Mesendoderm (in vitro differentiated cells): ENCODE measurements at regions not wholly inside any gene's neighbourhood (a gene's known extent, or its start where the extent isn't known, plus 50 kb on each side); places are given as distances from the start of the nearest gene placed in this dataset.

Experiments
- DNase-seq: peaks from one replicate; pipeline ENCODE4 v3.0.0; 2013
- H2AK5ac ChIP-seq: 2 replicates; pipeline ENCODE4 v1.6.1; 2013; ENCODE audit warnings: low read length, inconsistent platforms
- H2BK120ac ChIP-seq: 2 replicates; pipeline ENCODE4 v1.6.1; 2013; ENCODE audit warnings: low read depth, mild to moderate bottlenecking, low read length, moderate library complexity, mixed read lengths
- H2BK15ac ChIP-seq: replicated peaks from 2 replicates; pipeline ENCODE4 v1.6.1; 2013; ENCODE audit warnings: low read depth, mild to moderate bottlenecking, moderate library complexity
- H2BK5ac ChIP-seq: 2 replicates; pipeline ENCODE4 v1.6.1; 2013; ENCODE audit warnings: low read length, inconsistent platforms
- H3K18ac ChIP-seq: 2 replicates; pipeline ENCODE4 v1.6.1; 2013; ENCODE audit warnings: mild to moderate bottlenecking, low read length, mixed read lengths
- H3K23ac ChIP-seq: one replicate; pipeline ENCODE4 v1.6.1; 2013; ENCODE audit warnings: low read length
- H3K27ac ChIP-seq: 2 replicates; pipeline ENCODE4 v1.5.1; 2013; ENCODE audit warnings: low read depth, mild to moderate bottlenecking, inconsistent platforms, low read length, moderate library complexity
- H3K27me3 ChIP-seq: 2 replicates; pipeline ENCODE4 v1.6.1; 2013; ENCODE audit warnings: low read length, control low read depth, mild to moderate bottlenecking, inconsistent platforms; ENCODE audit not compliant: insufficient read depth, poor library complexity
- H3K36me3 ChIP-seq: 2 replicates; pipeline ENCODE4 v1.6.1; 2013; ENCODE audit warnings: low read length, inconsistent platforms; ENCODE audit not compliant: control insufficient read depth, insufficient read depth
- H3K4ac ChIP-seq: one replicate; pipeline ENCODE4 v1.6.1; 2013; ENCODE audit warnings: low read depth, mild to moderate bottlenecking, low read length, moderate library complexity
- H3K4me1 ChIP-seq: 2 replicates; pipeline ENCODE4 v1.6.1; 2013; ENCODE audit warnings: low read depth, low read length, inconsistent platforms; ENCODE audit not compliant: control insufficient read depth
- H3K4me2 ChIP-seq: 2 replicates; pipeline ENCODE4 v1.6.1; 2013; ENCODE audit warnings: low read length
- H3K4me3 ChIP-seq: 2 replicates; pipeline ENCODE4 v1.5.1; 2013; ENCODE audit warnings: mild to moderate bottlenecking, low read length
- H3K56ac ChIP-seq: one replicate; pipeline ENCODE4 v1.6.1; 2013; ENCODE audit warnings: low read length
- H3K79me1 ChIP-seq: 2 replicates; pipeline ENCODE4 v1.6.1; 2013; ENCODE audit warnings: low read length, inconsistent platforms
- H3K79me2 ChIP-seq: 2 replicates; pipeline ENCODE4 v1.6.1; 2013; ENCODE audit warnings: mild to moderate bottlenecking, low read length; ENCODE audit not compliant: control insufficient read depth, insufficient read depth
- H3K9ac ChIP-seq: 2 replicates; pipeline ENCODE4 v1.6.1; 2013; ENCODE audit warnings: low read length, inconsistent platforms
- H4K5ac ChIP-seq: one replicate; pipeline ENCODE4 v1.6.1; 2013; ENCODE audit warnings: low read length
- H4K8ac ChIP-seq: one replicate; pipeline ENCODE4 v1.6.1; 2013; ENCODE audit warnings: low read depth, mild to moderate bottlenecking, control low read depth, low read length, moderate library complexity
- WGBS: extraction: QIAGEN DNeasy Blood & Tissue Kit; methylation state at CpG from one replicate; pipeline ENCODE4 v1.1.7; 2013; ENCODE audit warnings: low lambda C conversion rate, missing lambda C conversion rate; ENCODE audit not compliant: insufficient coverage; ENCODE audit errors: extremely low coverage; 5-methylcytosine and 5-hydroxymethylcytosine counted together

DNA sequence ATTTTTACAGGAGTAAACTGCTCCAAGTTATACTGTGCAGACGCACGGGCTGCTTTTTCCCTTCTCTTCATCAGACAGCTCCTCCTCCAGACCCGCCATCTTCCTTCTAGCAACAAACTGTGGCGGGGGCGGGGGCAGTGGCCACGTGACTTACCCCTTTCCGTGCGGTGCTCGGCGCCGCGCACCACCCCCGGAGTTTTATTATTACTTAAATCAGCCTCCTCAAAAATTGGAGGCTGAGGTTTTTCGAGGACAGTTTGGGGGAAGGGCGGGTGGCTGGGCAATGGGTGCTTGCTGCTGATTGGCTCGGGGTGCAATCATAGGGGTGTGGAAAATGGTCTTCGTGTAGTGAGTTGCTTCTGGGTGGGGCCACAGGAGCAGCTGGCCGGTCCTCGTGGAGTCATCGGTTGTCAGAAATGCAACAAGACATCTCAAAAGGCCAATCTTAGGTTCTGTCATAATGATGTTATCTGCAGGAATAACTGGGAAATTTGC lies 77.1 kb upstream of the MFGE8 start:
- H2BK5ac ChIP-seq, result no peak overlapping the region
- WGBS, result no CpG with 5 or more reads among the region's 20 CpGs
- H3K79me2 ChIP-seq, result no peaks in the 10 kb centered on the region

DNA sequence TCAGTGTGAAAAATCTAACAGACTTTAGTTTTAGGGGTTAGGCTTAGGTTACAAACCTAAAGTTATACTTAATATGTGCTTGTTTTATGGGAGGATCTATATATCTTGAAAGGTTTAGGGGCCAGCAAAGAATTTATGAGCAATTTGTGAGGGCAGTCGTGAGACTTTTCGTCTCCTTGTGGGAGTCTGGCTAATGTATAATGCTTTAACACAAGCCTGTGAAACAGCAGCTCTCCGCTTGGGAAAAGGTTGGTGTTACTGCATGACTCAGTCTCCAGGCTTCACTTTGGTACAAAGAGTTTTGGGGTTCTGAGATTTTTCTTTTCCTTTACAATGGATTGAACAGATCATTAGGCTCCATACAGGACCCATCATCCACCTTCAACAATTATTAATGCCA lies 79.0 kb upstream of the MFGE8 start:
- no peak overlapping the region for H3K4me2 ChIP-seq
- H3K56ac ChIP-seq, result no peak overlapping the region
- no peak overlapping the region for H4K8ac ChIP-seq
- no peak overlapping the region for H3K9ac ChIP-seq
- no peak overlapping the region for H3K23ac ChIP-seq
- peaks cover 12% of the 10 kb centered on the region for H3K4me1 ChIP-seq
- no peak overlapping the region for H3K27ac ChIP-seq
- H3K27me3 ChIP-seq, result no peaks in the 10 kb centered on the region
- no peak overlapping the region for H3K4ac ChIP-seq
- no peaks in the 10 kb centered on the region for H3K36me3 ChIP-seq
- no peak overlapping the region for H2BK15ac ChIP-seq
- peak overlapping the region; percentile 61 for H3K18ac ChIP-seq
- no peak overlapping the region for H2AK5ac ChIP-seq
- DNase-seq, result peak; percentile 19
- H2BK120ac ChIP-seq, result peak overlapping the region; percentile 36
- no peak overlapping the region for H4K5ac ChIP-seq
- H3K79me1 ChIP-seq, result no peaks in the 10 kb centered on the region
- no peak overlapping the region for H2BK5ac ChIP-seq
- H3K4me3 ChIP-seq, result no peak overlapping the region
- no peaks in the 10 kb centered on the region for H3K79me2 ChIP-seq
- WGBS, result no CpG with 5 or more reads among the region's 3 CpGs

More for the DNA sequence above, 77.1 kb upstream of the MFGE8 start:
- no peak for DNase-seq
- no peak overlapping the region for H4K8ac ChIP-seq
- no peak overlapping the region for H3K27ac ChIP-seq
- peaks cover 14% of the 10 kb centered on the region for H3K4me1 ChIP-seq
- H3K4me3 ChIP-seq, result no peak overlapping the region
- H2AK5ac ChIP-seq, result no peak overlapping the region
- H3K4ac ChIP-seq, result no peak overlapping the region
- no peak overlapping the region for H3K4me2 ChIP-seq
- no peak overlapping the region for H2BK15ac ChIP-seq
- H3K56ac ChIP-seq, result no peak overlapping the region
- no peak overlapping the region for H3K9ac ChIP-seq
- no peaks in the 10 kb centered on the region for H3K79me1 ChIP-seq
- H3K36me3 ChIP-seq, result no peaks in the 10 kb centered on the region
- H3K27me3 ChIP-seq, result no peaks in the 10 kb centered on the region
- no peak overlapping the region for H2BK120ac ChIP-seq
- H4K5ac ChIP-seq, result no peak overlapping the region
- H3K18ac ChIP-seq, result no peak overlapping the region
- no peak overlapping the region for H3K23ac ChIP-seq

DNA sequence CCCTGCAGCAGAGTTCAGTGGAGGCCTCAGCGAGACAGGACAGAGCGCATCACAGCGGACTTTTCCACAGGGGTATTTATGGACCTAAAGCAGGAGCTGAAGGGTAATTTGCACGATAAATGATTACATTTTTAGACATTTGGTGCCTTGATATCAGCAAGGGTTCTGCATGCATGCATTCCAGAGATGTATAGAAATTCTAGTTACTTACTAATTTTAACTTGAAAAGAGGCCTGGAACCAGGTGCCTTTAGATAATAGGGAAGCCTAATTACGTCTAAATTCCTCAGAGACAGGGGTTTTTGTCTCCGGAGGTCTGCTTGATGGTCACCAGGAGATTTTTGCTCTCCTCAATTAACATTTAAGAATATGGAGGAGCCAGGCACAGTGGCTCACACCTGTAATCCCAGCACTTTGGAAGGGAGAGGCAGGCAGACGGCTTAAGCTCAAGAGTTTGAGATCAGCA lies 79.8 kb upstream of the MFGE8 start:
- no peak overlapping the region for H3K9ac ChIP-seq
- H2BK120ac ChIP-seq, result peak overlapping the region; percentile 36
- H3K23ac ChIP-seq, result no peak overlapping the region
- H3K79me1 ChIP-seq, result no peaks in the 10 kb centered on the region
- no peaks in the 10 kb centered on the region for H3K79me2 ChIP-seq
- no peak overlapping the region for H3K56ac ChIP-seq
- H2BK15ac ChIP-seq, result no peak overlapping the region
- H3K27me3 ChIP-seq, result no peaks in the 10 kb centered on the region
- no peak overlapping the region for H3K4me2 ChIP-seq
- no peak overlapping the region for H3K4ac ChIP-seq
- WGBS, result no CpG with 5 or more reads among the region's 7 CpGs
- no peak overlapping the region for H4K8ac ChIP-seq
- no peak overlapping the region for H3K27ac ChIP-seq
- no peak overlapping the region for H3K4me3 ChIP-seq
- H2BK5ac ChIP-seq, result no peak overlapping the region
- H3K18ac ChIP-seq, result no peak overlapping the region
- peaks cover 5% of the 10 kb centered on the region for H3K4me1 ChIP-seq
- H4K5ac ChIP-seq, result no peak overlapping the region
- H3K36me3 ChIP-seq, result no peaks in the 10 kb centered on the region
- H2AK5ac ChIP-seq, result no peak overlapping the region
- DNase-seq, result no peak

DNA sequence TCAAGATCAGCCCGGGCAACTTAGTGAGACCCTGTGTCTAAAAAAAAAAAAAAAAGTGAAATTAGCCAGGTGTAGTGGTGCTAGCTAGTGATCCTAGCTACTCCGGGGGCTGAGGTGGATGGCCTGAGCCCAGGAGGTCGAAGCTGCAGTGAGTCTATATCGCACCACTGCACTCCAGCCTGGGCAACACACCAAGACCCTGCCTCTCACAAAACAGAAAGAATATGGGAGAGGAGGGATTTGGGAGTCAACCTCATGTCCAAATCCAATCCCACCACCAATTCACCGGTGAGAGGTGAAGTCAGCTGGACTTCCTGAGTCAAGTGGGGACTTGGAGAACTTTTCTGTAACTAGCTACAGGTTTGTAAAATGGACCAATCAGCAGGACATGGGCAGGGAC lies 80.5 kb upstream of the MFGE8 start:
- no peak overlapping the region for H4K5ac ChIP-seq
- no peak overlapping the region for H2AK5ac ChIP-seq
- no peak overlapping the region for H3K23ac ChIP-seq
- H3K79me1 ChIP-seq, result no peaks in the 10 kb centered on the region
- H3K56ac ChIP-seq, result no peak overlapping the region
- H3K36me3 ChIP-seq, result no peaks in the 10 kb centered on the region
- no peak overlapping the region for H3K4me2 ChIP-seq
- no peaks in the 10 kb centered on the region for H3K79me2 ChIP-seq
- no peak overlapping the region for H2BK5ac ChIP-seq
- H3K27me3 ChIP-seq, result no peaks in the 10 kb centered on the region
- no peak for DNase-seq
- no peak overlapping the region for H2BK120ac ChIP-seq
- H3K4ac ChIP-seq, result no peak overlapping the region
- no peak overlapping the region for H3K9ac ChIP-seq
- no peak overlapping the region for H4K8ac ChIP-seq
- no peak overlapping the region for H3K4me3 ChIP-seq
- H3K27ac ChIP-seq, result no peak overlapping the region
- no peak overlapping the region for H2BK15ac ChIP-seq
- H3K18ac ChIP-seq, result peak overlapping the region; percentile 1
- no CpG with 5 or more reads among the region's 5 CpGs for WGBS
- peaks cover 2% of the 10 kb centered on the region for H3K4me1 ChIP-seq

DNA sequence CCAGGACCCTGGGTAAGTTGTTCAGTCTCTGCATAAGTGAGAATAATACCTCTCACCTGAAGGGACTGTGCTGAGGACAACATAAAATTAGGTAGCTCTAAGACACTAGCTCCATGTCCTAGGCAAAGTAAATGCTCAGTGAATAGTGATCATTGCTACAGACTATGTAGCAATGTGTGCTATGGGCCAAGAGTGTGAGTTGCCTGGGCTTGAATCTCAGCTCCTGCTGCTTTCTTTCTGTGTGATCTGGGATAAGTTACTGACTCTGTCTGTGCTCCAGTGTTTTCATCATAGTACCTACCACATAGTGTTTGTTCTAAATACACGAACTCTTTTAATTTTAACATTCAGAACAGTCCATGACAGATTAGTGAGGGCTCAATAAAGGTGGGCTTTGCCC lies 81.1 kb upstream of the MFGE8 start:
- Histone ChIP-seq H3K56ac (peak overlapping the region; percentile 35), H4K5ac (no peak overlapping the region), H3K9ac (no peak overlapping the region), H2BK15ac (no peak overlapping the region), H3K18ac (no peak overlapping the region), H2BK5ac (no peak overlapping the region), H3K4ac (no peak overlapping the region), H3K36me3 (no peaks in the 10 kb centered on the region), H3K27ac (no peak overlapping the region), H2AK5ac (no peak overlapping the region), H3K27me3 (no peaks in the 10 kb centered on the region), H3K79me1 (no peaks in the 10 kb centered on the region), H3K4me2 (no peak overlapping the region), H3K4me1 (peaks cover 1% of the 10 kb centered on the region), H2BK120ac (no peak overlapping the region), H3K4me3 (no peak overlapping the region), H3K23ac (no peak overlapping the region), H4K8ac (no peak overlapping the region), H3K79me2 (no peaks in the 10 kb centered on the region)
- WGBS, result no CpG with 5 or more reads among the region's 1 CpG
- no peak for DNase-seq

DNA sequence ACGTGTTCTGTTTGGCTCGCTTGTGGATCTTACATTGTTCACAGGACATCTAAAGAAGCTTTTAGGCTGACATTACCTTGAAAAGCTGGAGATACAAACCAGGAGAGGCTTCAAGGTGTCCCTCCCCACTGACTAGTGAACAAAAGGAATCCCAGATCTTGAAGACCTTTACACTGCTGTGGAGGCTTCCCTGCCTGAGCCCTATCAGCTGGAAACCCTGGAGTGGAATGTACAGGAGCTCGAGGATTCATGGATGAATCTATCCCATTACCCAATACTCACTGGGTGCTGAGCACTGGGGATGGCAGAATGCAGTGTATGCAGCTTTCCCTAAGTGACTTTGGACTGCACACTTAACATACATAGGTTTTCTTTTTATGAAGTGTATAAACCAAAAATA lies 82.3 kb upstream of the MFGE8 start:
- Histone ChIP-seq H3K27ac (no peak overlapping the region), H3K36me3 (no peaks in the 10 kb centered on the region), H3K4me1 (no peaks in the 10 kb centered on the region), H3K4me3 (no peak overlapping the region), H2BK15ac (no peak overlapping the region), H3K4me2 (no peak overlapping the region), H3K79me1 (no peaks in the 10 kb centered on the region), H3K79me2 (no peaks in the 10 kb centered on the region), H4K8ac (no peak overlapping the region), H2BK5ac (no peak overlapping the region), H2BK120ac (no peak overlapping the region), H3K4ac (no peak overlapping the region), H4K5ac (no peak overlapping the region), H3K23ac (no peak overlapping the region), H3K9ac (peak overlapping the region; percentile 16), H3K56ac (peak overlapping the region; percentile 70), H3K18ac (peak overlapping the region; percentile 45), H3K27me3 (no peaks in the 10 kb centered on the region), H2AK5ac (no peak overlapping the region)
- DNase-seq, result peak; percentile 77
- WGBS, result no CpG with 5 or more reads among the region's 3 CpGs
